ENCODE measurements at regions not wholly inside any gene's neighbourhood (a gene's known extent, or its start where the extent isn't known, plus 50 kb on each side); places are given as distances from the start of the nearest gene placed in this dataset.

DNA sequence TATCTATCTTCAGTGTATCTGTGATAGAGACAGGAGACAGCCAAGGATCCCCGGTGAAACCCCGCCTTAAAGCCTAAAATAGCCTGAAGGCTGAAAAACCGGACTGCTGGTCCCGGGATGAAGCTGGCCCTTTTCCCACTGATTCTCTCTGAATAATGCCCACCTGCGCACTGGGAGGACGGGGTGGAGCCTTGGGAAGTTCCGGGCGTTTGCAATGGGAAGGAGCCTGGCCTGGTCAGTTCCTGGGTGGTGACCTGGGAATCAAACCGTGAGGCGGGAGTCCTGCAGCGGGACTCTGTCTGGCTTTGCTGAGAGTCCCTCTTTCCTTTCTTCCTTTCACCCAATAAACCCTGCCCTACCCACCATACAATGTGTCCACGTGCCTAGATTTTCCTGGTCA, 157.9 kb downstream of the C3orf38 start:
- no TSS peak for BruUV-seq (replicated peaks)
- intact Hi-C loops (cut with micrococcal nuclease; ENCODE audit: unreplicated experiment) (no loop called here), in situ Hi-C loops (cut with HindIII; ENCODE audit: low pct_unique_long_range_greater_than_20kb, low sequenced_read_pairs) (no loop called here)
- ChIA-PET CTCF (no interaction called here), POLR2A (no interaction called here)
- TF ChIP-seq SIN3A (IDR thresholded peaks at IDR 0.05; ENCODE audit: borderline replicate concordance, insufficient read depth, low read depth, low read length) (no peak), POLR2AphosphoS5 (IDR thresholded peaks at IDR 0.05; ENCODE audit: low read depth, low read length) (no peak), TCF7L2 (IDR thresholded peaks at IDR 0.05; ENCODE audit: low read depth, low read length) (no peak)
- TF ChIP-seq, protein P1, sequence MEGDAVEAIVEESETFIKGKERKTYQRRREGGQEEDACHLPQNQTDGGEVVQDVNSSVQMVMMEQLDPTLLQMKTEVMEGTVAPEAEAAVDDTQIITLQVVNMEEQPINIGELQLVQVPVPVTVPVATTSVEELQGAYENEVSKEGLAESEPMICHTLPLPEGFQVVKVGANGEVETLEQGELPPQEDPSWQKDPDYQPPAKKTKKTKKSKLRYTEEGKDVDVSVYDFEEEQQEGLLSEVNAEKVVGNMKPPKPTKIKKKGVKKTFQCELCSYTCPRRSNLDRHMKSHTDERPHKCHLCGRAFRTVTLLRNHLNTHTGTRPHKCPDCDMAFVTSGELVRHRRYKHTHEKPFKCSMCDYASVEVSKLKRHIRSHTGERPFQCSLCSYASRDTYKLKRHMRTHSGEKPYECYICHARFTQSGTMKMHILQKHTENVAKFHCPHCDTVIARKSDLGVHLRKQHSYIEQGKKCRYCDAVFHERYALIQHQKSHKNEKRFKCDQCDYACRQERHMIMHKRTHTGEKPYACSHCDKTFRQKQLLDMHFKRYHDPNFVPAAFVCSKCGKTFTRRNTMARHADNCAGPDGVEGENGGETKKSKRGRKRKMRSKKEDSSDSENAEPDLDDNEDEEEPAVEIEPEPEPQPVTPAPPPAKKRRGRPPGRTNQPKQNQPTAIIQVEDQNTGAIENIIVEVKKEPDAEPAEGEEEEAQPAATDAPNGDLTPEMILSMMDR (IDR thresholded peaks at IDR 0.05): no peak
- TF ChIP-seq, protein P2, sequence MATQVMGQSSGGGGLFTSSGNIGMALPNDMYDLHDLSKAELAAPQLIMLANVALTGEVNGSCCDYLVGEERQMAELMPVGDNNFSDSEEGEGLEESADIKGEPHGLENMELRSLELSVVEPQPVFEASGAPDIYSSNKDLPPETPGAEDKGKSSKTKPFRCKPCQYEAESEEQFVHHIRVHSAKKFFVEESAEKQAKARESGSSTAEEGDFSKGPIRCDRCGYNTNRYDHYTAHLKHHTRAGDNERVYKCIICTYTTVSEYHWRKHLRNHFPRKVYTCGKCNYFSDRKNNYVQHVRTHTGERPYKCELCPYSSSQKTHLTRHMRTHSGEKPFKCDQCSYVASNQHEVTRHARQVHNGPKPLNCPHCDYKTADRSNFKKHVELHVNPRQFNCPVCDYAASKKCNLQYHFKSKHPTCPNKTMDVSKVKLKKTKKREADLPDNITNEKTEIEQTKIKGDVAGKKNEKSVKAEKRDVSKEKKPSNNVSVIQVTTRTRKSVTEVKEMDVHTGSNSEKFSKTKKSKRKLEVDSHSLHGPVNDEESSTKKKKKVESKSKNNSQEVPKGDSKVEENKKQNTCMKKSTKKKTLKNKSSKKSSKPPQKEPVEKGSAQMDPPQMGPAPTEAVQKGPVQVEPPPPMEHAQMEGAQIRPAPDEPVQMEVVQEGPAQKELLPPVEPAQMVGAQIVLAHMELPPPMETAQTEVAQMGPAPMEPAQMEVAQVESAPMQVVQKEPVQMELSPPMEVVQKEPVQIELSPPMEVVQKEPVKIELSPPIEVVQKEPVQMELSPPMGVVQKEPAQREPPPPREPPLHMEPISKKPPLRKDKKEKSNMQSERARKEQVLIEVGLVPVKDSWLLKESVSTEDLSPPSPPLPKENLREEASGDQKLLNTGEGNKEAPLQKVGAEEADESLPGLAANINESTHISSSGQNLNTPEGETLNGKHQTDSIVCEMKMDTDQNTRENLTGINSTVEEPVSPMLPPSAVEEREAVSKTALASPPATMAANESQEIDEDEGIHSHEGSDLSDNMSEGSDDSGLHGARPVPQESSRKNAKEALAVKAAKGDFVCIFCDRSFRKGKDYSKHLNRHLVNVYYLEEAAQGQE (IDR thresholded peaks at IDR 0.05; ENCODE audit: insufficient read depth in 1 of 2, low read depth in 2 of 2, low read length in 1 of 2): no peak
- DNase-seq (ENCODE audit: low read depth, low spot score) (no peak), ATAC-seq (no peak)
- H3K9me3 ChIP-seq (ENCODE audit: control insufficient read depth, insufficient read depth, low read depth, low read length): no peaks in the 10 kb centered on the region
- H3K27me3 ChIP-seq (ENCODE audit: control insufficient read depth, insufficient read depth, low read length): no peaks in the 10 kb centered on the region
- no peak overlapping the region for H3K27ac ChIP-seq (ENCODE audit: low read length)
- H3K36me3 ChIP-seq (ENCODE audit: control insufficient read depth, insufficient read depth, low read length): no peaks in the 10 kb centered on the region
- no peaks in the 10 kb centered on the region for H3K4me1 ChIP-seq (ENCODE audit: control insufficient read depth, insufficient read depth, low read length)
- H3K4me3 ChIP-seq (ENCODE audit: low read depth in 2 of 2, low read length in 2 of 2): no peak overlapping the region

DNA sequence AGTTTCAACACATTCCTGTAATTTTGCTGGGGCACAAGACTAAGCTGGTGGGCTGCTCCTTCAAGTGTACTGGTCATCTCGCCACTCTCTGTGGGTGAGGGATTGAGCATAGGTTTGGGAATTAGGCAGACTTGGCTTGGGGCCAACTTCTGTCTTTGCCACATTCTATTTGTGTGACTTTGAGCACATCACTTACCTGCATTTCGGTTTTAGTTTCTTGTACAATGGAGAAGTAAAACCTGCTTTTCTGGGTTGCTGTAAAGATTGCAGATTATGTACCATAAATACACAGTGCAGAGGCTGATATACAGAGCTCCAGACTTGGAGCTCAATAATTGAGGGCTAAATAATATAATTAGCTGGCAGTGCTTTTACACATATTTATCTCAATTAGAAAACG, 162.1 kb downstream of the C3orf38 start:
- H3K27ac ChIP-seq (ENCODE audit: low read length): no peak overlapping the region
- intact Hi-C loops (cut with micrococcal nuclease; ENCODE audit: unreplicated experiment) (no loop called here), in situ Hi-C loops (cut with HindIII; ENCODE audit: low pct_unique_long_range_greater_than_20kb, low sequenced_read_pairs) (no loop called here)
- no peaks in the 10 kb centered on the region for H3K4me1 ChIP-seq (ENCODE audit: control insufficient read depth, insufficient read depth, low read length)
- POLR2A ChIA-PET: no interaction called here
- ATAC-seq (no peak), DNase-seq (ENCODE audit: low read depth, low spot score) (no peak)
- H3K4me3 ChIP-seq (ENCODE audit: low read depth in 2 of 2, low read length in 2 of 2): no peak overlapping the region
- TF ChIP-seq, protein P2 (IDR thresholded peaks at IDR 0.05; ENCODE audit: insufficient read depth in 1 of 2, low read depth in 2 of 2, low read length in 1 of 2): no peak
- TF ChIP-seq, protein P1 (IDR thresholded peaks at IDR 0.05): no peak
- TF ChIP-seq POLR2AphosphoS5 (IDR thresholded peaks at IDR 0.05; ENCODE audit: low read depth, low read length) (no peak), TCF7L2 (IDR thresholded peaks at IDR 0.05; ENCODE audit: low read depth, low read length) (no peak), SIN3A (IDR thresholded peaks at IDR 0.05; ENCODE audit: borderline replicate concordance, insufficient read depth, low read depth, low read length) (no peak)
- no peaks in the 10 kb centered on the region for H3K27me3 ChIP-seq (ENCODE audit: control insufficient read depth, insufficient read depth, low read length)
- H3K36me3 ChIP-seq (ENCODE audit: control insufficient read depth, insufficient read depth, low read length): no peaks in the 10 kb centered on the region
- BruUV-seq (replicated peaks): no TSS peak
- no peaks in the 10 kb centered on the region for H3K9me3 ChIP-seq (ENCODE audit: control insufficient read depth, insufficient read depth, low read depth, low read length)
- CTCF ChIA-PET: no interaction called here

All from Panc1 (cell line).